ENCODE measurements at regions not wholly inside any gene's neighbourhood (a gene's known extent, or its start where the extent isn't known, plus 50 kb on each side); places are given as distances from the start of the nearest gene placed in this dataset.

DNA sequence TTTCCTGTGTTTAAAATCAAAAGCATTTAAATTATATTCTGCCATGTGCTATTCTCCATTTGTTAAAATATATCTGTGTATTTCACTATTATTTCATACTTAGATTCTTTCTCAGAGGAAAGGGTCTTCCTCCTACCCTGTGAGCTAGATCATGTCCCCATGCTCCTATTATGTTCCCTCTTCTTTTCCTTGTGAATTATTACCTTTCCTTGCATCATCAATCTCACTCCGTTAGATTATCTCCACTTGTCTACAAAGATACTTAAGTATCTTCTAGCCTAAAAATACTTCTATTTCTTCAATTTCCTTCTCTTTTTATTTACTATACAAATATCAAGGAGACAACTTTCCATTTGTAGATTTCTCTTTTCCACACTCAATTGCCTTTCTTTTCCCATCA, 146.5 kb downstream of the FOXG1 start:
- Histone ChIP-seq H2BK120ac (ENCODE audit: low read depth, low read length) (no peak overlapping the region), H3K36me3 (ENCODE audit: control insufficient read depth, insufficient read depth, low read length) (no peaks in the 10 kb centered on the region), H2AK5ac (ENCODE audit: low read length) (no peak overlapping the region), H3K18ac (ENCODE audit: low read length) (no peak overlapping the region), H3K4me3 (ENCODE audit: low read length) (no peak overlapping the region), H4K5ac (ENCODE audit: low read length) (no peak overlapping the region), H3K4ac (ENCODE audit: low read depth, low read length) (no peak overlapping the region), H3K9ac (ENCODE audit: low read length) (no peak overlapping the region), H3K4me2 (ENCODE audit: low read length) (no peak overlapping the region), H4K8ac (ENCODE audit: low read depth, low read length) (no peak overlapping the region), H3K79me2 (ENCODE audit: control insufficient read depth, insufficient read depth, low read length) (no peaks in the 10 kb centered on the region), H3K27ac (ENCODE audit: low read depth, low read length) (no peak overlapping the region), H3K23ac (ENCODE audit: low read length) (no peak overlapping the region), H2BK5ac (ENCODE audit: low read length) (no peak overlapping the region), H2BK15ac (replicated peaks; ENCODE audit: low read depth) (no peak overlapping the region), H3K79me1 (ENCODE audit: low read length) (no peaks in the 10 kb centered on the region), H3K56ac (ENCODE audit: low read length) (no peak overlapping the region), H3K4me1 (ENCODE audit: control insufficient read depth, low read depth, low read length) (no peaks in the 10 kb centered on the region), H3K27me3 (ENCODE audit: insufficient read depth, low read length, poor library complexity) (no peaks in the 10 kb centered on the region)
- no CpG with 5 or more reads among the region's 1 CpG for WGBS (ENCODE audit: extremely low coverage, insufficient coverage, low lambda C conversion rate)
- no peak for DNase-seq

DNA sequence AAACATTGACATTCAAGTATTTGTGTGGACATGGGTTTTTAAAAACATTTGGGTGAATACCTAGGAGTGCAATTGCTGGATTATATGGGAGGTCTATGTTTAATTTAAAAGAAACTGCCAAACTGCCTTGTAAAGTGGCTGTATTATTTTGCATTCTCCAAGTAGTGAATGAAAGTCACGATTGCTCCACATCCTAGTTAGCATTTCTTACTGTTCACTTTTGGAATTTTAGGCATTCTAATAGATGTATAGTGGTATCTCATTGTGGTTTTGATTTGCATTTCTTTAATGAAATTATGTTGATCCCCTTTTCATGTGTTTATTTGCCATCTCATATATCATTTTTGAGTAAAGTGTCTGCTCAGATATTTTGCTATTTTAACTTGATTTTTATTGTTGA, 159.5 kb downstream of the FOXG1 start:
- Histone ChIP-seq H3K27me3 (ENCODE audit: insufficient read depth, low read length, poor library complexity) (no peaks in the 10 kb centered on the region), H3K4me2 (ENCODE audit: low read length) (no peak overlapping the region), H2BK120ac (ENCODE audit: low read depth, low read length) (no peak overlapping the region), H3K79me2 (ENCODE audit: control insufficient read depth, insufficient read depth, low read length) (no peaks in the 10 kb centered on the region), H3K9ac (ENCODE audit: low read length) (no peak overlapping the region), H3K56ac (ENCODE audit: low read length) (no peak overlapping the region), H2BK15ac (replicated peaks; ENCODE audit: low read depth) (no peak overlapping the region), H3K4me1 (ENCODE audit: control insufficient read depth, low read depth, low read length) (no peaks in the 10 kb centered on the region), H3K4me3 (ENCODE audit: low read length) (no peak overlapping the region), H3K36me3 (ENCODE audit: control insufficient read depth, insufficient read depth, low read length) (no peaks in the 10 kb centered on the region), H2AK5ac (ENCODE audit: low read length) (no peak overlapping the region), H4K5ac (ENCODE audit: low read length) (no peak overlapping the region), H2BK5ac (ENCODE audit: low read length) (no peak overlapping the region), H3K79me1 (ENCODE audit: low read length) (no peaks in the 10 kb centered on the region), H3K27ac (ENCODE audit: low read depth, low read length) (no peak overlapping the region), H4K8ac (ENCODE audit: low read depth, low read length) (no peak overlapping the region), H3K23ac (ENCODE audit: low read length) (no peak overlapping the region), H3K18ac (ENCODE audit: low read length) (no peak overlapping the region), H3K4ac (ENCODE audit: low read depth, low read length) (no peak overlapping the region)
- no CpG with 5 or more reads among the region's 1 CpG for WGBS (ENCODE audit: extremely low coverage, insufficient coverage, low lambda C conversion rate)
- DNase-seq: no peak

DNA sequence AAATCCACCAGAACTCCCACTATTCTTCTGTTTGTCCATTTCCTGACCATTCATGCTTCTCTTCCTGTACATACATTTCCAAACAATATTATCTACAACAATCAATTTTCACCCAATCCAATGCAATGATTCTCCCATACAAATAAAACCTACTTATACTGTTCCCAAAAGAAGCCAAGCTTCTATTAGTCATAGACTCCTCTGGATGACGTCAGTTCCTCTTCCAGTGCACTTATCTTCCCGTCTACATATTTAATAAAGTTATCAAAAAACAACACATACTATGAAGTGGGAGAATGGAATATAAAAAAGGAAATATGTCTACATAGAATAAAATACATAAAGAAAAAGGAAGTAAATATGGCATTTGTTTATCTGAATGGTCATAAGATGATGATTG, 165.4 kb downstream of the FOXG1 start:
- Histone ChIP-seq H3K27ac (ENCODE audit: low read depth, low read length) (no peak overlapping the region), H3K56ac (ENCODE audit: low read length) (no peak overlapping the region), H3K18ac (ENCODE audit: low read length) (no peak overlapping the region), H3K9ac (ENCODE audit: low read length) (no peak overlapping the region), H4K8ac (ENCODE audit: low read depth, low read length) (no peak overlapping the region), H2AK5ac (ENCODE audit: low read length) (no peak overlapping the region), H3K4me1 (ENCODE audit: control insufficient read depth, low read depth, low read length) (no peaks in the 10 kb centered on the region), H3K4me3 (ENCODE audit: low read length) (no peak overlapping the region), H2BK120ac (ENCODE audit: low read depth, low read length) (no peak overlapping the region), H3K79me2 (ENCODE audit: control insufficient read depth, insufficient read depth, low read length) (no peaks in the 10 kb centered on the region), H3K23ac (ENCODE audit: low read length) (no peak overlapping the region), H4K5ac (ENCODE audit: low read length) (no peak overlapping the region), H2BK15ac (replicated peaks; ENCODE audit: low read depth) (no peak overlapping the region), H2BK5ac (ENCODE audit: low read length) (no peak overlapping the region), H3K79me1 (ENCODE audit: low read length) (no peaks in the 10 kb centered on the region), H3K4ac (ENCODE audit: low read depth, low read length) (no peak overlapping the region), H3K36me3 (ENCODE audit: control insufficient read depth, insufficient read depth, low read length) (no peaks in the 10 kb centered on the region), H3K4me2 (ENCODE audit: low read length) (no peak overlapping the region), H3K27me3 (ENCODE audit: insufficient read depth, low read length, poor library complexity) (no peaks in the 10 kb centered on the region)
- WGBS (ENCODE audit: extremely low coverage, insufficient coverage, low lambda C conversion rate): no CpG with 5 or more reads among the region's 2 CpGs
- no peak for DNase-seq

DNA sequence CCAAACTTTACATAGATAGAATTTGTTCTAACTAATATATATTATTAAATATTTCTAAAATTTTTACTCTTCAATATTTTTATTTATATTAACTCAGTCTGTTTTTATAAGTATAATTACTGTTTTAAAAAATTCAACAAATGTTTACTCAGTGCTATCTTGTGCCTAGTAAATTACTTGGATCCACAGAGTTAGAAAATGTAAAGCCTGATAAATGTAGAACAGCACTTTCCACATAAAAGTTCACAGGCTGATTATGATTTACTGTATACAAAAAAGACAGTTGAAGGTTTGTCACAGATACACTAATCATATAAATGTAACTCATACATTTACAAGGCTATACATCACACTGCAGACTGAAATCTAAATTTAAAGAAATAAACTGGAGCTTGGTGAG, 170.0 kb downstream of the FOXG1 start:
- Histone ChIP-seq H3K56ac (ENCODE audit: low read length) (no peak overlapping the region), H2BK120ac (ENCODE audit: low read depth, low read length) (no peak overlapping the region), H4K5ac (ENCODE audit: low read length) (no peak overlapping the region), H2AK5ac (ENCODE audit: low read length) (no peak overlapping the region), H3K4me2 (ENCODE audit: low read length) (no peak overlapping the region), H3K9ac (ENCODE audit: low read length) (no peak overlapping the region), H3K27me3 (ENCODE audit: insufficient read depth, low read length, poor library complexity) (no peaks in the 10 kb centered on the region), H3K4me3 (ENCODE audit: low read length) (no peak overlapping the region), H3K79me2 (ENCODE audit: control insufficient read depth, insufficient read depth, low read length) (no peaks in the 10 kb centered on the region), H3K18ac (ENCODE audit: low read length) (no peak overlapping the region), H3K4ac (ENCODE audit: low read depth, low read length) (no peak overlapping the region), H3K23ac (ENCODE audit: low read length) (no peak overlapping the region), H4K8ac (ENCODE audit: low read depth, low read length) (no peak overlapping the region), H2BK5ac (ENCODE audit: low read length) (no peak overlapping the region), H2BK15ac (replicated peaks; ENCODE audit: low read depth) (no peak overlapping the region), H3K79me1 (ENCODE audit: low read length) (no peaks in the 10 kb centered on the region), H3K4me1 (ENCODE audit: control insufficient read depth, low read depth, low read length) (no peaks in the 10 kb centered on the region), H3K27ac (ENCODE audit: low read depth, low read length) (no peak overlapping the region), H3K36me3 (ENCODE audit: control insufficient read depth, insufficient read depth, low read length) (no peaks in the 10 kb centered on the region)
- DNase-seq: no peak

DNA sequence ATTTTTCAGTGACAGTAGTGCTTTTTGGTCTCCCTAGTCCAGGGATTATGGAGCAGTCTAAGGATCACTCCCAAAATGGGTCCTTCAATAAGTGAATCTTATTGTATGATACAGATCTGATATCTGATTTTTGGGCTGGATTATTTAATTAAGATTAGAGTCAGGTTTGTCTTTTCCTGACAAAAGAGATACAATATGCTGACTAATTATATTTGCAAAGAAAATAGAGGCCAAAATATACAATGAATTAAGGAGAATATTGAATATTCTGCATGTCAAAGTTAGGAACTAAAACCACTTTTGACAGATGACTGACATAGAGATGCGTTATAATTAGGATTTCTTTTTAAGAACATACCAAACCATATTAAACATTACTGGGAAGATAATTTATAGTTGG, 175.2 kb downstream of the FOXG1 start:
- Histone ChIP-seq H3K4me1 (ENCODE audit: control insufficient read depth, low read depth, low read length) (no peaks in the 10 kb centered on the region), H2BK5ac (ENCODE audit: low read length) (no peak overlapping the region), H3K79me2 (ENCODE audit: control insufficient read depth, insufficient read depth, low read length) (no peaks in the 10 kb centered on the region), H3K79me1 (ENCODE audit: low read length) (no peaks in the 10 kb centered on the region), H3K27me3 (ENCODE audit: insufficient read depth, low read length, poor library complexity) (no peaks in the 10 kb centered on the region), H3K9ac (ENCODE audit: low read length) (no peak overlapping the region), H3K18ac (ENCODE audit: low read length) (no peak overlapping the region), H4K5ac (ENCODE audit: low read length) (no peak overlapping the region), H3K36me3 (ENCODE audit: control insufficient read depth, insufficient read depth, low read length) (no peaks in the 10 kb centered on the region), H3K4me3 (ENCODE audit: low read length) (no peak overlapping the region), H3K23ac (ENCODE audit: low read length) (no peak overlapping the region), H4K8ac (ENCODE audit: low read depth, low read length) (no peak overlapping the region), H3K56ac (ENCODE audit: low read length) (no peak overlapping the region), H3K4me2 (ENCODE audit: low read length) (no peak overlapping the region), H3K27ac (ENCODE audit: low read depth, low read length) (no peak overlapping the region), H2BK120ac (ENCODE audit: low read depth, low read length) (no peak overlapping the region), H2BK15ac (replicated peaks; ENCODE audit: low read depth) (no peak overlapping the region), H3K4ac (ENCODE audit: low read depth, low read length) (no peak overlapping the region), H2AK5ac (ENCODE audit: low read length) (no peak overlapping the region)
- no peak for DNase-seq
- no CpG with 5 or more reads among the region's 1 CpG for WGBS (ENCODE audit: extremely low coverage, insufficient coverage, low lambda C conversion rate)

DNA sequence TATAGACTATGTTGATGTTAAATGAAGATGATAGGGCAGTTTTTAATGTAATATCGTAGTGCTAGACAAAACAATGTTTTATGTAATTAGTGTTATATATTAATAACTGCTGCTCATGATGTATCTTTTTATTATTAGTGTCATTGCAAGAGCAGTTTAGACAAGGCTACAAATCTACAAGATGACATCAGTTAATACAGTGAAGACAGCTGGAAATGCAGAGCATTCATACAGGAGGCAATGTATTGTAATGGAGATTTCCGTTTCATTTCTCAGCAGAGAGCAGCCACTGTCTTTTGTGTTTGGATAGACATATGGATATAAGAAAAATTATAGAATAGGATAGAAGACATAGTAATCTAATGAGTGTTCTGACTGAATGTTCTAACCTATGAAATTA, 178.0 kb downstream of the FOXG1 start:
- no peaks in the 10 kb centered on the region for H3K27me3 ChIP-seq (ENCODE audit: insufficient read depth, low read length, poor library complexity)
- no peak overlapping the region for H2AK5ac ChIP-seq (ENCODE audit: low read length)
- H4K5ac ChIP-seq (ENCODE audit: low read length): no peak overlapping the region
- H3K79me2 ChIP-seq (ENCODE audit: control insufficient read depth, insufficient read depth, low read length): no peaks in the 10 kb centered on the region
- H3K4me2 ChIP-seq (ENCODE audit: low read length): no peak overlapping the region
- WGBS (ENCODE audit: extremely low coverage, insufficient coverage, low lambda C conversion rate): 100% methylated on average over 1 of the region's 2 CpGs
- no peak overlapping the region for H3K4ac ChIP-seq (ENCODE audit: low read depth, low read length)
- H3K4me1 ChIP-seq (ENCODE audit: control insufficient read depth, low read depth, low read length): no peaks in the 10 kb centered on the region
- H4K8ac ChIP-seq (ENCODE audit: low read depth, low read length): no peak overlapping the region
- no peak overlapping the region for H2BK15ac ChIP-seq (replicated peaks; ENCODE audit: low read depth)
- no peak overlapping the region for H3K27ac ChIP-seq (ENCODE audit: low read depth, low read length)
- no peak overlapping the region for H2BK120ac ChIP-seq (ENCODE audit: low read depth, low read length)
- no peak overlapping the region for H3K9ac ChIP-seq (ENCODE audit: low read length)
- H3K56ac ChIP-seq (ENCODE audit: low read length): no peak overlapping the region
- DNase-seq: no peak
- no peak overlapping the region for H3K18ac ChIP-seq (ENCODE audit: low read length)
- no peak overlapping the region for H2BK5ac ChIP-seq (ENCODE audit: low read length)
- H3K36me3 ChIP-seq (ENCODE audit: control insufficient read depth, insufficient read depth, low read length): no peaks in the 10 kb centered on the region
- H3K4me3 ChIP-seq (ENCODE audit: low read length): no peak overlapping the region
- no peak overlapping the region for H3K23ac ChIP-seq (ENCODE audit: low read length)
- no peaks in the 10 kb centered on the region for H3K79me1 ChIP-seq (ENCODE audit: low read length)

Data from mesendoderm (in vitro differentiated cells).